ENCODE measurements at regions not wholly inside any gene's neighbourhood (a gene's known extent, or its start where the extent isn't known, plus 50 kb on each side); places are given as distances from the start of the nearest gene placed in this dataset.

GRCh38 chr1:115530407-115530806 is 111.4 kb upstream of the VANGL1 start:
- H2AFZ ChIP-seq (replicated peaks; ENCODE audit: low read length, poor library complexity) = no peak overlapping the region
- no peak overlapping the region; the same call in 1 of the 2 replicates for H3K14ac ChIP-seq (replicated peaks; ENCODE audit: low read depth, low read length)
- H3K4me2 ChIP-seq (ENCODE audit: low read depth, low read length) = no peak overlapping the region
- H3K9me3 ChIP-seq (ENCODE audit: control insufficient read depth, insufficient read depth, low read length) = no peaks in the 10 kb centered on the region
- H3K4me3 ChIP-seq (ENCODE audit: insufficient read depth, low read depth, low read length) = no peak overlapping the region
- no peak overlapping the region for H4K91ac ChIP-seq (ENCODE audit: insufficient read depth, low read depth, low read length)
- BruUV-seq (replicated peaks) = no TSS peak
- WGBS, 2 experiments (ENCODE audit: extremely low coverage in 2 of 2, insufficient read length in 1 of 2) = no CpG with 5 or more reads among the region's 1 CpG
- no peak overlapping the region for H2BK120ac ChIP-seq (ENCODE audit: low read depth, low read length)
- H2AK9ac ChIP-seq (replicated peaks; ENCODE audit: low read depth, low read length, poor library complexity) = no peak overlapping the region
- peaks cover 2% of the 10 kb centered on the region; the same call in 1 of the 2 replicates for H3K9me1 ChIP-seq (ENCODE audit: insufficient read depth, low read length)
- ATAC-seq (ENCODE audit: low read depth) (peak; percentile 39; the same call in 1 of the 2 replicates), DNase-seq (peak; percentile 71)
- no peak overlapping the region for H3K23ac ChIP-seq (ENCODE audit: low read depth, low read length)
- H3K27me3 ChIP-seq (ENCODE audit: control insufficient read depth, insufficient read depth, low read length) = no peaks in the 10 kb centered on the region
- TF ChIP-seq CTCF (conservative IDR thresholded peaks at IDR 0.05; ENCODE audit: low read depth, low read length) (no peak), BHLHE40 (IDR thresholded peaks at IDR 0.05; ENCODE audit: low read depth, low read length) (0 out of 2 replicates have a peak, but pooled peaks have one; percentile 9)
- intact Hi-C loops (cut with micrococcal nuclease) = no loop called here
- no peak overlapping the region for H3K4ac ChIP-seq (ENCODE audit: low read depth, low read length)
- peaks cover 2% of the 10 kb centered on the region; the same call in 1 of the 2 replicates for H3K4me1 ChIP-seq (ENCODE audit: control insufficient read depth, insufficient read depth, low read length)
- no peak overlapping the region for H3K56ac ChIP-seq (ENCODE audit: extremely low read depth, insufficient read depth, low read length)
- H2BK15ac ChIP-seq (ENCODE audit: low read depth, low read length) = no peak overlapping the region
- no peak overlapping the region for H2BK20ac ChIP-seq (ENCODE audit: low read depth, low read length)
- dilution Hi-C loops (cut with HindIII; ENCODE audit: low sequenced_read_pairs, unreplicated experiment) = no loop called here
- H4K20me1 ChIP-seq (ENCODE audit: insufficient read depth, low read length) = no peaks in the 10 kb centered on the region
- H4K8ac ChIP-seq (ENCODE audit: low read depth in 2 of 2, low read length in 2 of 2) = no peak overlapping the region
- ChIA-PET CTCF (no interaction called here), POLR2A (ENCODE audit: unreplicated experiment) (no interaction called here)
- H3K36me3 ChIP-seq (ENCODE audit: control insufficient read depth, insufficient read depth, low read length) = no peaks in the 10 kb centered on the region
- H4K5ac ChIP-seq (ENCODE audit: low read depth, low read length) = no peak overlapping the region
- H3K9ac ChIP-seq (ENCODE audit: low read depth, low read length) = no peak overlapping the region
- no peak overlapping the region for H3K27ac ChIP-seq (ENCODE audit: insufficient read depth, low read length)
- no peaks in the 10 kb centered on the region for H3K79me1 ChIP-seq (ENCODE audit: low read depth in 1 of 2, low read length in 2 of 2)
- H3K18ac ChIP-seq (ENCODE audit: low read depth, low read length) = no peak overlapping the region
- no peak overlapping the region for H2BK5ac ChIP-seq (ENCODE audit: low read depth, low read length, poor library complexity, severe bottlenecking)
- in situ Hi-C loops (cut with MboI; ENCODE audit: low sequenced_read_pairs) = no loop called here
- H2AK5ac ChIP-seq (ENCODE audit: low read depth, low read length) = no peak overlapping the region

Data from IMR-90 (cell line).